Left ventricle myocardium inferior (tissue), 1 donor: ENCODE measurements at regions not wholly inside any gene's neighbourhood (a gene's known extent, or its start where the extent isn't known, plus 50 kb on each side); places are given as distances from the start of the nearest gene placed in this dataset.
"Not testable (repeated sequence)": the region's sequence is repeated elsewhere in the genome, so short reads cannot be mapped to it uniquely, and the experiment has no call there.

Experiments
- DNase-seq: peaks from one replicate; pipeline ENCODE4 v3.0.0-alpha.2; 2020
- H3K27ac ChIP-seq: fragments of 200-600 bp; replicated peaks from 2 replicates; pipeline ENCODE4 v1.8.0; 2021
- H3K27me3 ChIP-seq: fragments of 200-600 bp; 2 replicates; pipeline ENCODE4 v1.8.0; 2021; ENCODE audit warnings: low read depth
- H3K36me3 ChIP-seq: fragments of 200-600 bp; 2 replicates; pipeline ENCODE4 v1.8.0; 2021
- H3K4me1 ChIP-seq: fragments of 200-600 bp; 2 replicates; pipeline ENCODE4 v1.8.0; 2021
- H3K4me3 ChIP-seq: fragments of 200-600 bp; 2 replicates; pipeline ENCODE4 v1.8.0; 2021; ENCODE audit warnings: mild to moderate bottlenecking, moderate library complexity
- H3K9me3 ChIP-seq: fragments of 200-600 bp; replicated peaks from 2 replicates; pipeline ENCODE4 v1.8.0; 2021
- CTCF ChIP-seq: fragments of 200-600 bp; IDR thresholded peaks from 2 replicates; pipeline ENCODE4 v1.8.0; 2021; ENCODE audit warnings: antibody characterized with exemption, mild to moderate bottlenecking, borderline replicate concordance
- intact Hi-C: fragments of 100-400 bp; cut with micrococcal nuclease; formaldehyde crosslinking; loops from one replicate; pipeline ENCODE4 v1.11.0; 2022
- donor health status: DM: no; HTN: yes; CAD: no; lungs with severe emphysema.

- no peak for TF ChIP-seq CTCF
- Histone ChIP-seq H3K4me3 (no peak overlapping the region), H3K4me1 (no peaks in the 10 kb centered on the region), H3K27ac (no peak overlapping the region), H3K36me3 (no peaks in the 10 kb centered on the region), H3K9me3 (no peaks in the 10 kb centered on the region), H3K27me3 (no peaks in the 10 kb centered on the region)
- no peak for DNase-seq
- intact Hi-C loops, result no loop called here
These were observed 318.5 kb downstream of the BCAT1 start for GRCh38 chr12:24630446-24630845.

- intact Hi-C loops, result no loop called here
- no peak for TF ChIP-seq CTCF
- Histone ChIP-seq H3K4me3 (no peak overlapping the region), H3K36me3 (no peaks in the 10 kb centered on the region), H3K4me1 (no peaks in the 10 kb centered on the region), H3K27me3 (no peaks in the 10 kb centered on the region), H3K27ac (no peak overlapping the region), H3K9me3 (peaks cover 20% of the 10 kb centered on the region)
- no peak for DNase-seq
These were observed 323.8 kb downstream of the BCAT1 start for GRCh38 chr12:24625103-24625502.

- intact Hi-C loops, H3K27ac ChIP-seq, H3K27me3 ChIP-seq, H3K4me3 ChIP-seq, DNase-seq, H3K36me3 ChIP-seq, H3K4me1 ChIP-seq: not testable (repeated sequence)
- peaks cover 27% of the 10 kb centered on the region for H3K9me3 ChIP-seq
These were observed 328.9 kb downstream of the BCAT1 start for GRCh38 chr12:24619954-24620353.

DNA sequence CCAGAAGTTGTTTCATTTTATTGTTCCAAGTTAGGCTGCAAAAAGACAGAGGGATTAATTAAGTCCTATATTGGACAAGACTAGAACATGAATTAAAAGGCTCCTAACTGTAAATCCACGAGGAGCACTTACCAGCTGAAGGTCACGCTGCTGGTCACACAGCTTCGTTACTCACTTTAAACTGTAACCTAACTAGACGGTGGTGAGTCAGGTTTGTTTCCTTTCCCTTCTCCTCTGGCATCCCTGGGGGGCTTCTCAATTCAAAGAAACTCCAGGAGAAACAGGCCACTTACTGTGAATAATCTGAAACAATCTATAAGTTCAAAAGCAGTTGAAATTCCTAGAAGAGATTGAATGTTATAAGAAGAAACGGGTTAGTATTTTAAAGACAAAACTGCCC, 331.4 kb downstream of the BCAT1 start:
- Histone ChIP-seq H3K27me3 (no peaks in the 10 kb centered on the region), H3K9me3 (peaks cover 39% of the 10 kb centered on the region), H3K4me3 (no peak overlapping the region), H3K36me3 (no peaks in the 10 kb centered on the region), H3K4me1 (no peaks in the 10 kb centered on the region), H3K27ac (no peak overlapping the region)
- intact Hi-C loops, result no loop called here
- TF ChIP-seq CTCF, result no peak
- DNase-seq, result no peak

GRCh38 chr12:24615967-24616411, 332.9 kb downstream of the BCAT1 start:
- Histone ChIP-seq H3K4me1 (no peaks in the 10 kb centered on the region), H3K27ac (no peak overlapping the region), H3K4me3 (no peak overlapping the region), H3K27me3 (no peaks in the 10 kb centered on the region), H3K36me3 (no peaks in the 10 kb centered on the region), H3K9me3 (peaks cover 37% of the 10 kb centered on the region)
- no peak for DNase-seq
- no peak for TF ChIP-seq CTCF
- intact Hi-C loops, result no loop called here

DNA sequence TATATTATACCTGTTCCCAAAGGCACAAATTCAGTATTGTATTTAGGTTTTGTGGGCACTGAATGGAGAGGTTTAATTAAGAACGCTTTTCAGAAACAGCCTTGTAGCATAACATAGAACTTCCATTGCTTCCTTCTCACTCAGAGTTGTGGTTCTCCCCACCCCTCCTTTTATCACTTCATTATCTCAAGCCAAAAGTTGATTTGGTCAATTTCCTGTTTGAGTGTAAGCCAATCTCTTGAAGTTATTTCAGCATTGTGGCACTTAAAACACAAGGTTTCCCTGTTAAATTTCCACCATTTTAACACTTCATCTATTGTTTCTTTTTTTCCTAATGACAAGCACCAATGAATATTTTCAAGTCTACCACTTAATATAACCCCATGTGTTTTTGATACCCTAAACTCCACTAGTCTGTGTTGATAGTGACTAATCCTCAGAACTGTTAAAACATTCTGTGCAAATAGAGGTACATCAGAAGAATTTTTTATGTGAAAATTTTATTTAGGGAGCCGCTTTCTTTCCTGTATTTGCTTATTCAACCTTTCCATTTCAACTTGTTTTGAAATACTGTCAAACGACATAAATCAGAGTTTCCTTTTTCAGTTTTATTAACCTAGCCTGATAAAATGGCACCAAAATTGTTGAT, 340.1 kb downstream of the BCAT1 start:
- H3K36me3 ChIP-seq, result no peaks in the 10 kb centered on the region
- H3K27ac ChIP-seq, result no peak overlapping the region
- H3K4me1 ChIP-seq, result no peaks in the 10 kb centered on the region
- peaks cover 31% of the 10 kb centered on the region for H3K9me3 ChIP-seq
- intact Hi-C loops, result no loop called here
- no peak for DNase-seq
- no peak overlapping the region for H3K4me3 ChIP-seq
- no peak for TF ChIP-seq CTCF
- no peaks in the 10 kb centered on the region for H3K27me3 ChIP-seq
